Neuronal stem cell (in vitro differentiated cells): ENCODE measurements at regions not wholly inside any gene's neighbourhood (a gene's known extent, or its start where the extent isn't known, plus 50 kb on each side); places are given as distances from the start of the nearest gene placed in this dataset.

ENCODE experiments used
- DNase-seq: peaks from one replicate; pipeline ENCODE4 v3.0.0-alpha.2; 2013; ENCODE audit warnings: low spot score
- H2AFZ ChIP-seq: one replicate; pipeline ENCODE4 v1.6.1; 2013; ENCODE audit warnings: mild to moderate bottlenecking, low read length, inconsistent platforms
- H2AK5ac ChIP-seq: 2 replicates; pipeline ENCODE4 v1.6.1; 2013; ENCODE audit warnings: low read depth, mild to moderate bottlenecking, inconsistent platforms, low read length, moderate library complexity, mixed read lengths
- H2BK120ac ChIP-seq: 2 replicates; pipeline ENCODE4 v1.6.1; 2013; ENCODE audit warnings: low read depth, mild to moderate bottlenecking, inconsistent platforms, low read length, moderate library complexity, mixed read lengths
- H2BK12ac ChIP-seq: one replicate; pipeline ENCODE4 v1.6.1; 2013; ENCODE audit warnings: low read length, inconsistent platforms
- H2BK15ac ChIP-seq: 2 replicates; pipeline ENCODE4 v1.6.1; 2013; ENCODE audit warnings: mild to moderate bottlenecking, low read length, inconsistent platforms, mixed read lengths
- H2BK5ac ChIP-seq: one replicate; pipeline ENCODE4 v1.6.1; 2013; ENCODE audit warnings: inconsistent platforms, mild to moderate bottlenecking, low read length, moderate library complexity
- H3K14ac ChIP-seq: one replicate; pipeline ENCODE4 v1.6.1; 2013; ENCODE audit warnings: low read length, inconsistent platforms
- H3K18ac ChIP-seq: 2 replicates; pipeline ENCODE4 v1.6.1; 2013; ENCODE audit warnings: low read length, inconsistent platforms
- H3K23ac ChIP-seq: 2 replicates; pipeline ENCODE4 v1.6.1; 2013; ENCODE audit warnings: low read depth, mild to moderate bottlenecking, mixed read lengths, low read length, inconsistent platforms; ENCODE audit not compliant: poor library complexity
- H3K27ac ChIP-seq: replicated peaks from 3 replicates; pipeline ENCODE4 v1.5.1; 2013; ENCODE audit warnings: low read length, inconsistent platforms
- H3K27me3 ChIP-seq, 3 experiments: 2 replicates each; pipeline ENCODE4 v1.6.1; 2013; ENCODE audit warnings: low read length in 3 of 3, mild to moderate bottlenecking in 2 of 3, inconsistent platforms in 1 of 3, low read depth in 1 of 3, mixed read lengths in 1 of 3, moderate library complexity in 1 of 3; ENCODE audit not compliant: control insufficient read depth in 3 of 3, insufficient read depth in 3 of 3
- H3K36me3 ChIP-seq, 2 donors: replicated peaks in 1 of 2; 2 replicates each; pipeline ENCODE4 v1.6.1; 2013; ENCODE audit warnings: low read length in 2 of 2; ENCODE audit not compliant: control insufficient read depth in 2 of 2, insufficient read depth in 2 of 2
- H3K4ac ChIP-seq: 2 replicates; pipeline ENCODE4 v1.6.1; 2013; ENCODE audit warnings: inconsistent platforms, mild to moderate bottlenecking, low read length, moderate library complexity
- H3K4me1 ChIP-seq, 2 donors: 1 replicate in 1 of 2; 2 replicates in 1 of 2; pipeline ENCODE4 v1.6.1; 2013; ENCODE audit warnings: low read length in 2 of 2, low read depth in 1 of 2; ENCODE audit not compliant: control insufficient read depth in 2 of 2, insufficient read depth in 1 of 2
- H3K4me2 ChIP-seq: one replicate; pipeline ENCODE4 v1.6.1; 2013; ENCODE audit warnings: mild to moderate bottlenecking, low read length, inconsistent platforms; ENCODE audit not compliant: insufficient read depth, poor library complexity, severe bottlenecking
- H3K4me3 ChIP-seq, 2 donors: 2 replicates each; pipeline ENCODE4 v1.5.1; 2013; ENCODE audit warnings: low read length in 2 of 2, mild to moderate bottlenecking in 2 of 2, inconsistent platforms in 1 of 2, moderate library complexity in 1 of 2
- H3K79me1 ChIP-seq: one replicate; pipeline ENCODE4 v1.6.1; 2013; ENCODE audit warnings: low read depth, mild to moderate bottlenecking, inconsistent platforms, low read length, moderate library complexity
- H3K9ac ChIP-seq: one replicate; pipeline ENCODE4 v1.6.1; 2013; ENCODE audit warnings: mild to moderate bottlenecking, low read depth, low read length, inconsistent platforms; ENCODE audit not compliant: poor library complexity
- H3K9me3 ChIP-seq, 2 donors: replicated peaks in 1 of 2; 2 replicates each; pipeline versions ENCODE3 to v1.6.1; 2013; ENCODE audit warnings: low read length in 2 of 2, mild to moderate bottlenecking in 2 of 2, inconsistent platforms in 1 of 2, low read depth in 1 of 2, mixed read lengths in 1 of 2, moderate library complexity in 1 of 2; ENCODE audit not compliant: control insufficient read depth in 2 of 2, insufficient read depth in 1 of 2
- H4K8ac ChIP-seq: one replicate; pipeline ENCODE4 v1.6.1; 2013; ENCODE audit warnings: low read depth, mild to moderate bottlenecking, inconsistent platforms, low read length, moderate library complexity
- H4K91ac ChIP-seq: one replicate; pipeline ENCODE4 v1.6.1; 2013; ENCODE audit warnings: low read length, low read depth, mild to moderate bottlenecking, inconsistent platforms; ENCODE audit not compliant: poor library complexity
- whole genome bisulfite sequencing, 2 donors: extraction: QIAGEN DNeasy Blood & Tissue Kit; methylation state at CpG; one replicate each; pipeline ENCODE4 v1.1.7; 2013; ENCODE audit warnings: missing lambda C conversion rate in 2 of 2, mixed read lengths in 1 of 2; ENCODE audit not compliant: insufficient read length in 2 of 2, insufficient replicate concordance in 1 of 2; ENCODE audit errors: extremely low coverage in 2 of 2; 5-methylcytosine and 5-hydroxymethylcytosine counted together

GRCh38 chr1:194478731-194479130 lies 1292.3 kb upstream of the B3GALT2 start:
- no peak overlapping the region for H2BK15ac ChIP-seq
- H2BK120ac ChIP-seq: no peak overlapping the region
- no peak overlapping the region for H3K9ac ChIP-seq
- no peaks in the 10 kb centered on the region for H3K27me3 ChIP-seq
- H3K79me1 ChIP-seq: no peaks in the 10 kb centered on the region
- H3K36me3 ChIP-seq: no peaks in the 10 kb centered on the region
- no peak for DNase-seq
- no peak overlapping the region for H4K91ac ChIP-seq
- no CpG with 5 or more reads among the region's 1 CpG for whole genome bisulfite sequencing, 2 donors
- H3K18ac ChIP-seq: no peak overlapping the region
- H3K4me1 ChIP-seq: peaks cover 2 to 4% of the 10 kb centered on the region in 2 donors
- no peak overlapping the region for H2AK5ac ChIP-seq
- no peak overlapping the region for H3K23ac ChIP-seq
- H3K4me3 ChIP-seq: no peak overlapping the region
- no peak overlapping the region for H2BK12ac ChIP-seq
- H2BK5ac ChIP-seq: no peak overlapping the region
- H3K4ac ChIP-seq: no peak overlapping the region
- H3K4me2 ChIP-seq: no peak overlapping the region
- H3K27ac ChIP-seq: no peak overlapping the region
- no peak overlapping the region for H4K8ac ChIP-seq
- H3K14ac ChIP-seq: no peak overlapping the region
- no peaks in the 10 kb centered on the region for H3K9me3 ChIP-seq
- no peak overlapping the region for H2AFZ ChIP-seq

- Histone ChIP-seq H2BK12ac (no peak overlapping the region), H3K23ac (no peak overlapping the region), H3K79me1 (no peaks in the 10 kb centered on the region), H4K91ac (no peak overlapping the region), H3K4ac (no peak overlapping the region), H4K8ac (no peak overlapping the region), H3K14ac (no peak overlapping the region), H2AFZ (no peak overlapping the region), H2BK120ac (no peak overlapping the region), H3K18ac (no peak overlapping the region), H2BK5ac (no peak overlapping the region), H2AK5ac (no peak overlapping the region), H3K4me3 (no peak overlapping the region), H3K27ac (no peak overlapping the region), H3K9me3 (no peaks in the 10 kb centered on the region), H3K9ac (no peak overlapping the region), H3K4me2 (no peak overlapping the region), H3K27me3 (no peaks in the 10 kb centered on the region), H2BK15ac (no peak overlapping the region), H3K36me3 (no peaks in the 10 kb centered on the region), H3K4me1 (peaks cover 2 to 4% of the 10 kb centered on the region in 2 donors)
- DNase-seq: no peak
Observed at GRCh38 chr1:194477908-194478307, 1291.5 kb upstream of the B3GALT2 start.

GRCh38 chr1:194476872-194477271 lies 1290.5 kb upstream of the B3GALT2 start:
- Histone ChIP-seq H2AK5ac (no peak overlapping the region), H3K4me3 (no peak overlapping the region), H2BK120ac (no peak overlapping the region), H2BK15ac (no peak overlapping the region), H3K9ac (no peak overlapping the region), H3K18ac (no peak overlapping the region), H3K27me3 (no peaks in the 10 kb centered on the region), H4K91ac (no peak overlapping the region), H2BK5ac (no peak overlapping the region), H3K23ac (no peak overlapping the region), H3K36me3 (no peaks in the 10 kb centered on the region), H3K4me2 (no peak overlapping the region), H3K14ac (no peak overlapping the region), H3K79me1 (no peaks in the 10 kb centered on the region), H2AFZ (no peak overlapping the region), H3K9me3 (no peaks in the 10 kb centered on the region), H4K8ac (no peak overlapping the region), H2BK12ac (no peak overlapping the region), H3K4me1 (peaks cover 2 to 4% of the 10 kb centered on the region in 2 donors), H3K4ac (no peak overlapping the region), H3K27ac (no peak overlapping the region)
- no CpG with 5 or more reads among the region's 2 CpGs for WGBS, 2 donors
- DNase-seq: no peak

DNA sequence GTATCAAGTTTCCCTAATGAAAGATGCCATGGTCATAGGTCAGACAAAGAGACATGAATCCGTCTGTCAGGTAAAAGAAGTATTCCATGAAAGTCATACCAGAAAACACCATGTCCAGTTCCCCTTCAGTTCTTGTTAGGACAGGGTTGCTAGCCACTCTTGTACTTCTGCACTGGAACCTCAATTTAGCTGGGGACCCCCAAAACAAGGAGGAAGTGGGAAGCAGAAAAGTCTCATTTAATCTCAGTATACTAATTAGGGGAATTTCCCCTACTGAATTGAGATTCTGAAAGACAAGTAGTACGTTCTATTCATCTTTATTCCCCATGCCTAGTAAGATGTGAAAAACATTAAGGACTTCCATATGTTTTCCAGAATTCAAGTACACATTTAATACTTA lies 1289.9 kb upstream of the B3GALT2 start:
- H3K79me1 ChIP-seq: no peaks in the 10 kb centered on the region
- H2BK5ac ChIP-seq: no peak overlapping the region
- H3K27me3 ChIP-seq: no peaks in the 10 kb centered on the region
- H3K9me3 ChIP-seq: no peaks in the 10 kb centered on the region
- no peaks in the 10 kb centered on the region for H3K36me3 ChIP-seq
- DNase-seq: no peak
- no CpG with 5 or more reads among the region's 2 CpGs for WGBS, 2 donors
- no peak overlapping the region for H3K27ac ChIP-seq
- no peak overlapping the region for H2BK120ac ChIP-seq
- peaks cover 2 to 4% of the 10 kb centered on the region in 2 donors for H3K4me1 ChIP-seq
- no peak overlapping the region for H3K23ac ChIP-seq
- H3K9ac ChIP-seq: no peak overlapping the region
- H3K4me2 ChIP-seq: no peak overlapping the region
- no peak overlapping the region for H3K4ac ChIP-seq
- H4K91ac ChIP-seq: no peak overlapping the region
- H2BK12ac ChIP-seq: no peak overlapping the region
- H3K14ac ChIP-seq: no peak overlapping the region
- H2BK15ac ChIP-seq: no peak overlapping the region
- no peak overlapping the region for H2AFZ ChIP-seq
- H3K4me3 ChIP-seq: no peak overlapping the region
- H2AK5ac ChIP-seq: no peak overlapping the region
- H3K18ac ChIP-seq: no peak overlapping the region
- H4K8ac ChIP-seq: no peak overlapping the region
